ENCODE measurements at regions not wholly inside any gene's neighbourhood (a gene's known extent, or its start where the extent isn't known, plus 50 kb on each side); places are given as distances from the start of the nearest gene placed in this dataset.
A peak's percentile ranks its signal among the peaks of the same experiment; 100 is the strongest.

DNA sequence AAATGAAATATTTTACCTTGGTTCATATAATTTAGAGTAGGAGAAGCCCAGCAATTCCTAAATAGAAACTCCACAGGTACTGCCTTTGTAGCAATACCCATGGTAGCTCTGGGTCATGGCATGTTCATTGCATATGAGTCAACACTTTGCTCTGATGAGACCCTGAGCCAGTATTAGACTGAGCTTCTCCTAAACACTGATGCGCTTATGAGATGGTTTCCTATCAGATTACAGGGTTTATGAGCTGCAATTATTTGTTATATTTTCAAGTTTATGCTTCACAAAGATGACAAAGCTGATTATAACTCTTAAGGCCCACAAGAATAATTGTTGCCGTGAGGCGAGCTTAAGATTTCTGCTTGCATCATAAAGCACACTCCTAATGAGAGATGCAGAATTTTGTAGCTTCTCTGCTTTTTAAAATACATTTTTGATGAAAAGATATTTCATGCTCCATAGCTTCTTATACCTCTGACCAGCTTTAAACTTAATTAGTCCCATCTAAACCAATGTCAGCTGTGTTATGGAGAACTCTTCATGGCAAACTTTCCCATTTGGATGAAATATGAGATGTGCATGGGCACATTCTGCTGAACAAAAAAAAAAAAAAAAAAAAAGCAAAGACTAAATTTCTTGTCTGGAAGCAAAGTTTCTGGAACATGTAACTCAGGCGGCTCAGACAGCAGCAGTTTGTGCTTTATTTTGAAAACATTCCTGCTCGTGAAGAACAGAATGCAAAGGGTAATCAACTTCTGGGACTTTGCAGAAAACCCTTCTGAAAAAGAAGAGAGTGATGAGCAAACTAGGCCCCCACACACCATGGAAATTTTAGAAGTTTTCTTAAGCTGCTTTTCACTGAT lies 162.6 kb downstream of the KCNE4 start:
- H3K36me3 ChIP-seq (ENCODE audit: low read depth, low read length) = no peaks in the 10 kb centered on the region
- POLR2A ChIA-PET (ENCODE audit: unreplicated experiment) = no interaction called here
- H3F3A ChIP-seq (ENCODE audit: low read length, unreplicated experiment) = no peaks in the 10 kb centered on the region
- TF ChIP-seq EZH2 (IDR thresholded peaks at IDR 0.05; ENCODE audit: low read length, unreplicated experiment) (no peak), EZH2phosphoT487 (IDR thresholded peaks at IDR 0.05; ENCODE audit: borderline replicate concordance, low read length) (no peak)
- TF ChIP-seq, protein P1, sequence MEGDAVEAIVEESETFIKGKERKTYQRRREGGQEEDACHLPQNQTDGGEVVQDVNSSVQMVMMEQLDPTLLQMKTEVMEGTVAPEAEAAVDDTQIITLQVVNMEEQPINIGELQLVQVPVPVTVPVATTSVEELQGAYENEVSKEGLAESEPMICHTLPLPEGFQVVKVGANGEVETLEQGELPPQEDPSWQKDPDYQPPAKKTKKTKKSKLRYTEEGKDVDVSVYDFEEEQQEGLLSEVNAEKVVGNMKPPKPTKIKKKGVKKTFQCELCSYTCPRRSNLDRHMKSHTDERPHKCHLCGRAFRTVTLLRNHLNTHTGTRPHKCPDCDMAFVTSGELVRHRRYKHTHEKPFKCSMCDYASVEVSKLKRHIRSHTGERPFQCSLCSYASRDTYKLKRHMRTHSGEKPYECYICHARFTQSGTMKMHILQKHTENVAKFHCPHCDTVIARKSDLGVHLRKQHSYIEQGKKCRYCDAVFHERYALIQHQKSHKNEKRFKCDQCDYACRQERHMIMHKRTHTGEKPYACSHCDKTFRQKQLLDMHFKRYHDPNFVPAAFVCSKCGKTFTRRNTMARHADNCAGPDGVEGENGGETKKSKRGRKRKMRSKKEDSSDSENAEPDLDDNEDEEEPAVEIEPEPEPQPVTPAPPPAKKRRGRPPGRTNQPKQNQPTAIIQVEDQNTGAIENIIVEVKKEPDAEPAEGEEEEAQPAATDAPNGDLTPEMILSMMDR (conservative IDR thresholded peaks at IDR 0.05; ENCODE audit: low read depth, low read length) = no peak
- H3K9me2 ChIP-seq (replicated peaks; ENCODE audit: low read length) = no peaks in the 10 kb centered on the region
- peaks cover 12% of the 10 kb centered on the region for H3K9me3 ChIP-seq (ENCODE audit: low read length)
- peaks cover 48% of the 10 kb centered on the region for H3K27me3 ChIP-seq (ENCODE audit: low read length)
- no peaks in the 10 kb centered on the region for H3K79me2 ChIP-seq (ENCODE audit: low read length)
- CTCF ChIA-PET = interaction anchor here (0.7 kb wide), 2 partner anchors 56 to 382 kb away, joined by 12 read pairs; no protein-coding TSS in a partner anchor
- H3K27ac ChIP-seq (ENCODE audit: low read length) = no peak overlapping the region
- ATAC-seq = no peak
- DNase-seq = no peak
- H3K9ac ChIP-seq (ENCODE audit: low read length) = no peak overlapping the region
- H2AFZ ChIP-seq (ENCODE audit: low read length) = no peak overlapping the region
- intact Hi-C loops (cut with micrococcal nuclease) = no loop called here
- BruUV-seq (replicated peaks) = no TSS peak
- no peaks in the 10 kb centered on the region for H4K20me1 ChIP-seq (ENCODE audit: low read length)
- no peak overlapping the region for H3K4me3 ChIP-seq (ENCODE audit: low read length)
- peaks cover 8% of the 10 kb centered on the region; the same call in 1 of the 2 replicates for H3K4me1 ChIP-seq (ENCODE audit: insufficient read depth, low read length)
- no peak overlapping the region for H3K4me2 ChIP-seq (ENCODE audit: low read length)

DNA sequence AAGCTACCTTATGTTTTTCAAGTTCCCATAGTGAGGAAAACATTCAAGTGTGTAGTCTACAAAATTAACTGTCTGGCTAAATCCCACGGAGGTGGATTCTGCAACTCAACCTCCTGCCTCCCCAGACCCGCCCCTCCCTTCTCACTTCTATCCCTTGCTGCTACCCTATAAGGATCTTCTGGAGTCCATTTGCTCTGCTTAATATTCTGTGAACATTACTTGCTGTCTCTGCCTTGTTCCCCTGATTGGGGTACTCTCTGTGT lies 163.2 kb downstream of the KCNE4 start:
- H3K4me1 ChIP-seq (ENCODE audit: insufficient read depth, low read length) = peaks cover 8% of the 10 kb centered on the region; the same call in 1 of the 2 replicates
- H3K4me3 ChIP-seq (ENCODE audit: low read length) = no peak overlapping the region
- no peak overlapping the region for H3K4me2 ChIP-seq (ENCODE audit: low read length)
- intact Hi-C loops (cut with micrococcal nuclease) = no loop called here
- peaks cover 7% of the 10 kb centered on the region for H3K9me3 ChIP-seq (ENCODE audit: low read length)
- no peak overlapping the region for H3K27ac ChIP-seq (ENCODE audit: low read length)
- no peaks in the 10 kb centered on the region for H3K9me2 ChIP-seq (replicated peaks; ENCODE audit: low read length)
- ATAC-seq = no peak
- CTCF ChIA-PET = no interaction called here
- H3F3A ChIP-seq (ENCODE audit: low read length, unreplicated experiment) = no peaks in the 10 kb centered on the region
- no TSS peak for BruUV-seq (replicated peaks)
- DNase-seq = no peak
- H3K27me3 ChIP-seq (ENCODE audit: low read length) = peaks cover 48% of the 10 kb centered on the region
- POLR2A ChIA-PET (ENCODE audit: unreplicated experiment) = no interaction called here
- no peaks in the 10 kb centered on the region for H3K79me2 ChIP-seq (ENCODE audit: low read length)
- H3K36me3 ChIP-seq (ENCODE audit: low read depth, low read length) = no peaks in the 10 kb centered on the region
- TF ChIP-seq, protein P1 (conservative IDR thresholded peaks at IDR 0.05; ENCODE audit: low read depth, low read length) = no peak
- TF ChIP-seq EZH2 (IDR thresholded peaks at IDR 0.05; ENCODE audit: low read length, unreplicated experiment) (no peak), EZH2phosphoT487 (IDR thresholded peaks at IDR 0.05; ENCODE audit: borderline replicate concordance, low read length) (no peak)
- no peak overlapping the region for H2AFZ ChIP-seq (ENCODE audit: low read length)
- H4K20me1 ChIP-seq (ENCODE audit: low read length) = no peaks in the 10 kb centered on the region
- H3K9ac ChIP-seq (ENCODE audit: low read length) = no peak overlapping the region

DNA sequence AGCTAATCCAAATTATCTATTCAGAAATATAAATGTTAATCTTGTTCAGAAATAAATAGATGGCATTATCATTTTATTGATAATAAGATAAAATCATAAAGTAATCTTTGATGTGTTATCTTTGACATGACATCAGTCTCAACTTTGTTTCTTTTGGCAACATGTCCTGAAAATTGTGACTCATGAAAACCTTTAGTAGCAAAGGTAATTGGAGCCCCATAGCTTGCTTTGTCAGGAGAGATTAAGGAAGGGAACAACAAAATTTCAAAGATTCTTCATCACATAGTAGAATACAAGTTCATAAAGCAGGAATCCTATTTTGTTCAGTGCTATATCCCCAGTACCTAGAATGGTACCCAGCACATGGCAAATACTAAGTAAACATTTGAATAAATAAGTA lies 165.4 kb downstream of the KCNE4 start:
- ChIA-PET POLR2A (ENCODE audit: unreplicated experiment) (no interaction called here), CTCF (no interaction called here)
- no peak overlapping the region for H3K9ac ChIP-seq (ENCODE audit: low read length)
- H3K9me2 ChIP-seq (replicated peaks; ENCODE audit: low read length) = no peaks in the 10 kb centered on the region
- H3K4me3 ChIP-seq (ENCODE audit: low read length) = no peak overlapping the region
- DNase-seq (peak; percentile 59), ATAC-seq (peak; percentile 27)
- intact Hi-C loops (cut with micrococcal nuclease) = no loop called here
- no peak overlapping the region for H3K27ac ChIP-seq (ENCODE audit: low read length)
- peaks cover 48% of the 10 kb centered on the region for H3K27me3 ChIP-seq (ENCODE audit: low read length)
- no peak for TF ChIP-seq EZH2 (IDR thresholded peaks at IDR 0.05; ENCODE audit: low read length, unreplicated experiment)
- TF ChIP-seq, protein P1 (conservative IDR thresholded peaks at IDR 0.05; ENCODE audit: low read depth, low read length) = no peak
- no peak for TF ChIP-seq EZH2phosphoT487 (IDR thresholded peaks at IDR 0.05; ENCODE audit: borderline replicate concordance, low read length)
- H3K9me3 ChIP-seq (ENCODE audit: low read length) = no peaks in the 10 kb centered on the region
- H4K20me1 ChIP-seq (ENCODE audit: low read length) = no peaks in the 10 kb centered on the region
- H3K4me2 ChIP-seq (ENCODE audit: low read length) = 0 out of 2 replicates have a peak overlapping the region, but pooled peaks have one; percentile 9
- H2AFZ ChIP-seq (ENCODE audit: low read length) = no peak overlapping the region
- no peaks in the 10 kb centered on the region for H3K79me2 ChIP-seq (ENCODE audit: low read length)
- no TSS peak for BruUV-seq (replicated peaks)
- H3F3A ChIP-seq (ENCODE audit: low read length, unreplicated experiment) = no peaks in the 10 kb centered on the region
- H3K36me3 ChIP-seq (ENCODE audit: low read depth, low read length) = no peaks in the 10 kb centered on the region
- H3K4me1 ChIP-seq (ENCODE audit: insufficient read depth, low read length) = peaks cover 13% of the 10 kb centered on the region

Measured in PC-3 (cell line).